MM.1S (cell line): ENCODE measurements at regions not wholly inside any gene's neighbourhood (a gene's known extent, or its start where the extent isn't known, plus 50 kb on each side); places are given as distances from the start of the nearest gene placed in this dataset.
"Not testable (repeated sequence)": the region's sequence is repeated elsewhere in the genome, so short reads cannot be mapped to it uniquely, and the experiment has no call there.

Experiments used
- DNase-seq: peaks from one replicate; pipeline ENCODE4 v3.0.0-alpha.2; 2015
- H2AFZ ChIP-seq: fragments of 300-600 bp; sonication (generic); 2 replicates; pipeline ENCODE4 v1.6.0; 2016; ENCODE audit warnings: antibody characterized with exemption, low read length
- H3F3A ChIP-seq: fragments of 300-600 bp; sonication (generic); 2 replicates; pipeline ENCODE4 v1.6.1; 2016; ENCODE audit warnings: mild to moderate bottlenecking, antibody characterized with exemption, low read length, moderate library complexity, mixed read lengths; ENCODE audit not compliant: insufficient read depth
- H3K27ac ChIP-seq: fragments of 300-600 bp; sonication (generic); 2 replicates; pipeline ENCODE4 v1.5.1; 2016; ENCODE audit warnings: mild to moderate bottlenecking, low read length
- H3K27me3 ChIP-seq: fragments of 300-600 bp; sonication (generic); replicated peaks from 2 replicates; pipeline ENCODE4 v1.6.0; 2016; ENCODE audit warnings: low read length; ENCODE audit not compliant: insufficient read depth
- H3K36me3 ChIP-seq: fragments of 300-600 bp; sonication (generic); replicated peaks from 2 replicates; pipeline ENCODE4 v1.6.1; 2016; ENCODE audit warnings: mild to moderate bottlenecking, low read length, mixed read lengths; ENCODE audit not compliant: insufficient read depth
- H3K4me1 ChIP-seq: fragments of 300-600 bp; sonication (generic); 2 replicates; pipeline ENCODE4 v1.6.1; 2016; ENCODE audit warnings: low read length, mixed read lengths
- H3K4me2 ChIP-seq: fragments of 300-600 bp; sonication (generic); 2 replicates; pipeline ENCODE4 v1.6.0; 2016; ENCODE audit warnings: low read depth, low read length
- H3K4me3 ChIP-seq: fragments of 300-600 bp; sonication (generic); 2 replicates; pipeline ENCODE4 v1.5.1; 2016; ENCODE audit warnings: low read length, mixed read lengths
- H3K79me2 ChIP-seq: fragments of 300-600 bp; sonication (generic); 2 replicates; pipeline ENCODE4 v1.6.1; 2016; ENCODE audit warnings: mixed run types, low read length, mixed read lengths
- H3K9ac ChIP-seq: fragments of 300-600 bp; sonication (generic); 2 replicates; pipeline ENCODE4 v1.6.1; 2016; ENCODE audit warnings: low read length, mixed read lengths
- H3K9me2 ChIP-seq: fragments of 300-600 bp; sonication (generic); replicated peaks from 2 replicates; pipeline ENCODE4 v1.6.1; 2016; ENCODE audit warnings: mild to moderate bottlenecking, low read length, mixed read lengths; ENCODE audit not compliant: insufficient read depth
- H3K9me3 ChIP-seq: fragments of 300-600 bp; sonication (generic); replicated peaks from 2 replicates; pipeline ENCODE4 v1.6.1; 2016; ENCODE audit warnings: mild to moderate bottlenecking, low read length, mixed read lengths; ENCODE audit not compliant: insufficient read depth
- H4K20me1 ChIP-seq: fragments of 300-600 bp; sonication (generic); 2 replicates; pipeline ENCODE4 v1.6.1; 2016; ENCODE audit warnings: mild to moderate bottlenecking, low read length, moderate library complexity, mixed read lengths; ENCODE audit not compliant: insufficient read depth
- EZH2 ChIP-seq: fragments of 300-600 bp; sonication (generic); optimal IDR thresholded peaks from 2 replicates; pipeline ENCODE3; 2017; ENCODE audit warnings: low read depth, mild to moderate bottlenecking, antibody characterized with exemption, low read length, mixed read lengths
- EZH2phosphoT487 ChIP-seq: fragments of 300-600 bp; sonication (generic); IDR thresholded peaks from 2 replicates; pipeline ENCODE4 v1.6.1; 2018; ENCODE audit warnings: antibody characterized with exemption, low read length
- TF ChIP-seq, protein P1 (sequence below): fragments of 300-600 bp; sonication (generic); IDR thresholded peaks from 2 replicates; pipeline ENCODE4 v1.5.1; 2016; ENCODE audit warnings: antibody characterized with exemption, low read length, mixed read lengths

- TF ChIP-seq EZH2phosphoT487, result no peak
- TF ChIP-seq, protein P1, sequence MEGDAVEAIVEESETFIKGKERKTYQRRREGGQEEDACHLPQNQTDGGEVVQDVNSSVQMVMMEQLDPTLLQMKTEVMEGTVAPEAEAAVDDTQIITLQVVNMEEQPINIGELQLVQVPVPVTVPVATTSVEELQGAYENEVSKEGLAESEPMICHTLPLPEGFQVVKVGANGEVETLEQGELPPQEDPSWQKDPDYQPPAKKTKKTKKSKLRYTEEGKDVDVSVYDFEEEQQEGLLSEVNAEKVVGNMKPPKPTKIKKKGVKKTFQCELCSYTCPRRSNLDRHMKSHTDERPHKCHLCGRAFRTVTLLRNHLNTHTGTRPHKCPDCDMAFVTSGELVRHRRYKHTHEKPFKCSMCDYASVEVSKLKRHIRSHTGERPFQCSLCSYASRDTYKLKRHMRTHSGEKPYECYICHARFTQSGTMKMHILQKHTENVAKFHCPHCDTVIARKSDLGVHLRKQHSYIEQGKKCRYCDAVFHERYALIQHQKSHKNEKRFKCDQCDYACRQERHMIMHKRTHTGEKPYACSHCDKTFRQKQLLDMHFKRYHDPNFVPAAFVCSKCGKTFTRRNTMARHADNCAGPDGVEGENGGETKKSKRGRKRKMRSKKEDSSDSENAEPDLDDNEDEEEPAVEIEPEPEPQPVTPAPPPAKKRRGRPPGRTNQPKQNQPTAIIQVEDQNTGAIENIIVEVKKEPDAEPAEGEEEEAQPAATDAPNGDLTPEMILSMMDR, result no peak
- TF ChIP-seq EZH2, result no peak
- no peak for DNase-seq
- Histone ChIP-seq H3K36me3 (no peaks in the 10 kb centered on the region), H3K4me2 (no peak overlapping the region), H3K4me3 (no peak overlapping the region), H2AFZ (no peak overlapping the region), H3K27ac (no peak overlapping the region), H3K9me3 (no peaks in the 10 kb centered on the region), H3K9ac (no peak overlapping the region), H3K9me2 (no peaks in the 10 kb centered on the region), H3F3A (no peaks in the 10 kb centered on the region), H3K4me1 (no peaks in the 10 kb centered on the region), H4K20me1 (no peaks in the 10 kb centered on the region), H3K79me2 (no peaks in the 10 kb centered on the region), H3K27me3 (no peaks in the 10 kb centered on the region)
These were observed 288.3 kb downstream of the RDH14 start for GRCh38 chr2:18272148-18272494.

- TF ChIP-seq EZH2phosphoT487 (no peak), EZH2 (no peak)
- Histone ChIP-seq H3K79me2 (no peaks in the 10 kb centered on the region), H3K36me3 (no peaks in the 10 kb centered on the region), H3K27ac (no peak overlapping the region), H3K4me3 (no peak overlapping the region), H3K9me2 (no peaks in the 10 kb centered on the region), H4K20me1 (no peaks in the 10 kb centered on the region), H3K27me3 (no peaks in the 10 kb centered on the region), H3K9ac (no peak overlapping the region), H2AFZ (no peak overlapping the region), H3K4me2 (no peak overlapping the region), H3F3A (no peaks in the 10 kb centered on the region), H3K9me3 (no peaks in the 10 kb centered on the region), H3K4me1 (no peaks in the 10 kb centered on the region)
- no peak for DNase-seq
These were observed 288.9 kb downstream of the RDH14 start for GRCh38 chr2:18271370-18272147.

GRCh38 chr2:18268400-18268799 is 292.1 kb downstream of the RDH14 start:
- Histone ChIP-seq H3K4me1 (no peaks in the 10 kb centered on the region), H3K4me3 (no peak overlapping the region), H3F3A (no peaks in the 10 kb centered on the region), H3K9ac (no peak overlapping the region), H3K36me3 (no peaks in the 10 kb centered on the region), H3K79me2 (no peaks in the 10 kb centered on the region), H3K9me2 (no peaks in the 10 kb centered on the region), H3K9me3 (no peaks in the 10 kb centered on the region), H4K20me1 (no peaks in the 10 kb centered on the region), H3K27me3 (no peaks in the 10 kb centered on the region), H3K4me2 (no peak overlapping the region), H2AFZ (no peak overlapping the region), H3K27ac (no peak overlapping the region)
- TF ChIP-seq EZH2, result no peak
- no peak for TF ChIP-seq EZH2phosphoT487
- TF ChIP-seq, protein P1, result no peak
- no peak for DNase-seq

DNA sequence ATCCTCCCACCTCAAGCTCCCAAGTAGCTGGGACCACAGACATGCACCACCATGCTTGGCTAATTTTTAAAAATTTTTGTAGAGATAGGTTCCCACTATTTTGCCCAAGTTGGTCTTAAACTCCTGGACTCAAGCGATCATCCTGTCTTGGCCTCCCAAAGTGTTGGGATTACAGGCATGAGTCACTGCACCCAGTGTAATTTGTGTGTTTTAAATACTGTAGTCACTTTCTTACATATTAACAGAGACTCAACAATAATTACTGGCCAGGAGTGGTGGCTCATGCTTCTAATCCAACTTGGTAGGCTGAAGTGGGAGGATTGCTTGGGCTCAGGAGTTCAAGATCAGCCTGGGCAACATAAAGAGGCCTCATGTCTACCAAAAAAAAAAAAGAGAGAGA is 293.0 kb downstream of the RDH14 start:
- no peaks in the 10 kb centered on the region for H3K4me1 ChIP-seq
- no peaks in the 10 kb centered on the region for H3F3A ChIP-seq
- H3K36me3 ChIP-seq, result no peaks in the 10 kb centered on the region
- DNase-seq, result no peak
- TF ChIP-seq, protein P1, result no peak
- no peak for TF ChIP-seq EZH2
- TF ChIP-seq EZH2phosphoT487, result no peak
- H3K27ac ChIP-seq, result no peak overlapping the region
- no peaks in the 10 kb centered on the region for H3K79me2 ChIP-seq
- no peak overlapping the region for H2AFZ ChIP-seq
- no peak overlapping the region for H3K9ac ChIP-seq
- H3K9me3 ChIP-seq, result no peaks in the 10 kb centered on the region
- H3K4me3 ChIP-seq, result no peak overlapping the region
- no peaks in the 10 kb centered on the region for H3K27me3 ChIP-seq
- no peak overlapping the region for H3K4me2 ChIP-seq
- no peaks in the 10 kb centered on the region for H4K20me1 ChIP-seq
- H3K9me2 ChIP-seq, result no peaks in the 10 kb centered on the region

GRCh38 chr2:18266699-18267098 is 293.8 kb downstream of the RDH14 start:
- not testable (repeated sequence) for H3K36me3 ChIP-seq, H3K9me3 ChIP-seq, H3K9me2 ChIP-seq, DNase-seq, H3K4me2 ChIP-seq, H3K27ac ChIP-seq, H3K4me1 ChIP-seq, H3K79me2 ChIP-seq, H3K9ac ChIP-seq, H3F3A ChIP-seq, H2AFZ ChIP-seq, H4K20me1 ChIP-seq, H3K4me3 ChIP-seq, H3K27me3 ChIP-seq
